ENCODE measurements at regions not wholly inside any gene's neighbourhood (a gene's known extent, or its start where the extent isn't known, plus 50 kb on each side); places are given as distances from the start of the nearest gene placed in this dataset.

- Histone ChIP-seq H3K9me3 (ENCODE audit: control insufficient read depth in 4 of 4, insufficient read depth in 3 of 4, low read length in 3 of 4) (peaks cover 0 to 3% (median 1%) of the 10 kb centered on the region in 4 donors), H3K4me3 (no peak overlapping the region), H3K27me3 (ENCODE audit: control insufficient read depth in 3 of 3, insufficient read depth in 3 of 3, low read length in 2 of 3) (no peaks in the 10 kb centered on the region), H3K9ac (ENCODE audit: insufficient read depth in 1 of 2, low read length in 2 of 2) (no peak overlapping the region), H3K27ac (ENCODE audit: low read depth in 1 of 2, low read length in 1 of 2) (no peak overlapping the region), H3K4me1 (ENCODE audit: control insufficient read depth in 5 of 5, insufficient read depth in 5 of 5, low read length in 5 of 5) (no peaks in the 10 kb centered on the region), H3K36me3 (ENCODE audit: control insufficient read depth in 4 of 4, insufficient read depth in 4 of 4, low read length in 4 of 4) (no peaks in the 10 kb centered on the region)
- ATAC-seq (ENCODE audit: insufficient read depth, low FRiP score) (no peak), DNase-seq (no peak)
- 53 to 58% methylated on average over 2 of the region's 2 CpGs for WGBS, 2 donors
- no peak for TF ChIP-seq CTCF (IDR thresholded peaks at IDR 0.05; ENCODE audit: control extremely low read depth, extremely low read depth)
Observed at GRCh38 chr10:130983749-130984148, 327.8 kb downstream of the TCERG1L start.

- Histone ChIP-seq H3K4me3 (no peak overlapping the region), H3K4me1 (ENCODE audit: control insufficient read depth in 5 of 5, insufficient read depth in 5 of 5, low read length in 5 of 5) (peaks cover 0 to 5% (median 0%) of the 10 kb centered on the region in 5 donors), H3K36me3 (ENCODE audit: control insufficient read depth in 4 of 4, insufficient read depth in 4 of 4, low read length in 4 of 4) (no peaks in the 10 kb centered on the region), H3K9me3 (ENCODE audit: control insufficient read depth in 4 of 4, insufficient read depth in 3 of 4, low read length in 3 of 4) (peaks cover 0 to 3% (median 1%) of the 10 kb centered on the region in 4 donors), H3K27ac (ENCODE audit: low read depth in 1 of 2, low read length in 1 of 2) (no peak overlapping the region), H3K27me3 (ENCODE audit: control insufficient read depth in 3 of 3, insufficient read depth in 3 of 3, low read length in 2 of 3) (peaks cover 0 to 4% (median 0%) of the 10 kb centered on the region in 3 donors), H3K9ac (ENCODE audit: insufficient read depth in 1 of 2, low read length in 2 of 2) (no peak overlapping the region)
- TF ChIP-seq CTCF (IDR thresholded peaks at IDR 0.05; ENCODE audit: control extremely low read depth, extremely low read depth), result no peak
- 82 to 84% methylated on average over 3 of the region's 3 CpGs for WGBS, 2 donors
- ATAC-seq (ENCODE audit: insufficient read depth, low FRiP score) (no peak), DNase-seq (no peak)
Observed at GRCh38 chr10:130984686-130985085, 326.8 kb downstream of the TCERG1L start.

GRCh38 chr10:130985158-130985753 is 326.3 kb downstream of the TCERG1L start:
- H3K27me3 ChIP-seq (ENCODE audit: control insufficient read depth in 3 of 3, insufficient read depth in 3 of 3, low read length in 2 of 3), result peaks cover 0 to 4% (median 0%) of the 10 kb centered on the region in 3 donors
- whole genome bisulfite sequencing, 2 donors, result 88 to 91% methylated on average over 16 of the region's 16 CpGs
- H3K4me3 ChIP-seq, result no peak overlapping the region
- no peak overlapping the region for H3K27ac ChIP-seq (ENCODE audit: low read depth in 1 of 2, low read length in 1 of 2)
- H3K4me1 ChIP-seq (ENCODE audit: control insufficient read depth in 5 of 5, insufficient read depth in 5 of 5, low read length in 5 of 5), result peaks cover 0 to 5% (median 0%) of the 10 kb centered on the region in 5 donors
- peaks cover 0 to 3% (median 1%) of the 10 kb centered on the region in 4 donors for H3K9me3 ChIP-seq (ENCODE audit: control insufficient read depth in 4 of 4, insufficient read depth in 3 of 4, low read length in 3 of 4)
- H3K36me3 ChIP-seq (ENCODE audit: control insufficient read depth in 4 of 4, insufficient read depth in 4 of 4, low read length in 4 of 4), result no peaks in the 10 kb centered on the region
- H3K9ac ChIP-seq (ENCODE audit: insufficient read depth in 1 of 2, low read length in 2 of 2), result no peak overlapping the region
- ATAC-seq (ENCODE audit: insufficient read depth, low FRiP score), result no peak
- no peak for DNase-seq
- no peak for TF ChIP-seq CTCF (IDR thresholded peaks at IDR 0.05; ENCODE audit: control extremely low read depth, extremely low read depth)

- Histone ChIP-seq H3K9me3 (ENCODE audit: control insufficient read depth in 4 of 4, insufficient read depth in 3 of 4, low read length in 3 of 4) (peaks cover 0 to 3% (median 1%) of the 10 kb centered on the region in 4 donors), H3K9ac (ENCODE audit: insufficient read depth in 1 of 2, low read length in 2 of 2) (no peak overlapping the region), H3K27me3 (ENCODE audit: control insufficient read depth in 3 of 3, insufficient read depth in 3 of 3, low read length in 2 of 3) (peaks cover 0 to 4% (median 0%) of the 10 kb centered on the region in 3 donors), H3K36me3 (ENCODE audit: control insufficient read depth in 4 of 4, insufficient read depth in 4 of 4, low read length in 4 of 4) (no peaks in the 10 kb centered on the region), H3K27ac (ENCODE audit: low read depth in 1 of 2, low read length in 1 of 2) (no peak overlapping the region), H3K4me1 (ENCODE audit: control insufficient read depth in 5 of 5, insufficient read depth in 5 of 5, low read length in 5 of 5) (peaks cover 0 to 5% (median 0%) of the 10 kb centered on the region in 5 donors), H3K4me3 (no peak overlapping the region)
- no peak for ATAC-seq (ENCODE audit: insufficient read depth, low FRiP score)
- no peak for DNase-seq
- no peak for TF ChIP-seq CTCF (IDR thresholded peaks at IDR 0.05; ENCODE audit: control extremely low read depth, extremely low read depth)
- 86 to 90% methylated on average over 4 of the region's 4 CpGs for WGBS, 2 donors
Observed at GRCh38 chr10:130986846-130987245, 324.7 kb downstream of the TCERG1L start.
